Endothelial cell (in vitro differentiated cells): ENCODE measurements at regions not wholly inside any gene's neighbourhood (a gene's known extent, or its start where the extent isn't known, plus 50 kb on each side); places are given as distances from the start of the nearest gene placed in this dataset.

Source experiments
- DNase-seq: peaks from one replicate; pipeline ENCODE4 v3.0.0; 2021; ENCODE audit warnings: low spot score
- H3K27ac Mint-ChIP-seq: one replicate; pipeline ENCODE4 v1.8.0; 2021; ENCODE audit warnings: mixed read lengths, inconsistent platforms; ENCODE audit not compliant: unreplicated experiment
- H3K27me3 Mint-ChIP-seq: one replicate; pipeline ENCODE4 v1.8.0; 2021; ENCODE audit warnings: mild to moderate bottlenecking, moderate library complexity, mixed read lengths, inconsistent platforms; ENCODE audit not compliant: unreplicated experiment
- H3K36me3 Mint-ChIP-seq: one replicate; pipeline ENCODE4 v1.8.0; 2021; ENCODE audit warnings: mild to moderate bottlenecking, low read depth, mixed read lengths, inconsistent platforms; ENCODE audit not compliant: unreplicated experiment
- H3K4me1 Mint-ChIP-seq: one replicate; pipeline ENCODE4 v1.8.0; 2021; ENCODE audit warnings: mild to moderate bottlenecking, mixed read lengths, inconsistent platforms; ENCODE audit not compliant: unreplicated experiment
- H3K4me3 Mint-ChIP-seq: one replicate; pipeline ENCODE4 v1.8.0; 2021; ENCODE audit warnings: mild to moderate bottlenecking, mixed read lengths, inconsistent platforms; ENCODE audit not compliant: unreplicated experiment
- H3K9me3 Mint-ChIP-seq: one replicate; pipeline ENCODE4 v1.8.0; 2021; ENCODE audit warnings: mixed read lengths, inconsistent platforms; ENCODE audit not compliant: unreplicated experiment
- TF ChIP-seq, protein P1 (sequence below): fragments of 200-600 bp; sonication (generic); IDR thresholded peaks from one replicate; pipeline ENCODE4 v1.5.0; 2021; ENCODE audit warnings: antibody characterized with exemption; ENCODE audit not compliant: unreplicated experiment

DNA sequence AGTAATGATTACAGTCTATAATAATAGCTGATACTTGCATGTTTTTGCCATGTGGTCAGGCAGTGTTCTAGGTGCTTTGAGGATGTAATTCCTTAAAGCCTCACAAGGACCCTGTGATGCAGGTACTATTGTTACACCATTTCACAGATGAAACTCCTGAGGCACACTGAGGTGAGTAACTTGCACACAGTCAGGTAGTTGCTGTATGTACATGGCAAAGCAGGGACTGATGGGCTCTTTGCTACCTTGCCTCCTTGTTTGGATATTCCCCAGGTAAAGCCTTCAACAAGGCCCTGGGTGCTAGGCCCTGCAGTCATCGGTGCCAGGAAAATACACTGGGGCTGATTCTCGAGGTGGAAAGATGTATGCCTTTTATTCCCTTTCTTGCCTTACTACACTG lies 317.5 kb downstream of the CXCL12 start:
- Mint-ChIP-seq H3K4me3 (no peak overlapping the region), H3K27me3 (peaks cover 4% of the 10 kb centered on the region), H3K9me3 (no peaks in the 10 kb centered on the region), H3K4me1 (no peaks in the 10 kb centered on the region), H3K27ac (no peak overlapping the region), H3K36me3 (no peaks in the 10 kb centered on the region)
- no peak for DNase-seq
- TF ChIP-seq, protein P1, sequence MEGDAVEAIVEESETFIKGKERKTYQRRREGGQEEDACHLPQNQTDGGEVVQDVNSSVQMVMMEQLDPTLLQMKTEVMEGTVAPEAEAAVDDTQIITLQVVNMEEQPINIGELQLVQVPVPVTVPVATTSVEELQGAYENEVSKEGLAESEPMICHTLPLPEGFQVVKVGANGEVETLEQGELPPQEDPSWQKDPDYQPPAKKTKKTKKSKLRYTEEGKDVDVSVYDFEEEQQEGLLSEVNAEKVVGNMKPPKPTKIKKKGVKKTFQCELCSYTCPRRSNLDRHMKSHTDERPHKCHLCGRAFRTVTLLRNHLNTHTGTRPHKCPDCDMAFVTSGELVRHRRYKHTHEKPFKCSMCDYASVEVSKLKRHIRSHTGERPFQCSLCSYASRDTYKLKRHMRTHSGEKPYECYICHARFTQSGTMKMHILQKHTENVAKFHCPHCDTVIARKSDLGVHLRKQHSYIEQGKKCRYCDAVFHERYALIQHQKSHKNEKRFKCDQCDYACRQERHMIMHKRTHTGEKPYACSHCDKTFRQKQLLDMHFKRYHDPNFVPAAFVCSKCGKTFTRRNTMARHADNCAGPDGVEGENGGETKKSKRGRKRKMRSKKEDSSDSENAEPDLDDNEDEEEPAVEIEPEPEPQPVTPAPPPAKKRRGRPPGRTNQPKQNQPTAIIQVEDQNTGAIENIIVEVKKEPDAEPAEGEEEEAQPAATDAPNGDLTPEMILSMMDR, result no peak

DNA sequence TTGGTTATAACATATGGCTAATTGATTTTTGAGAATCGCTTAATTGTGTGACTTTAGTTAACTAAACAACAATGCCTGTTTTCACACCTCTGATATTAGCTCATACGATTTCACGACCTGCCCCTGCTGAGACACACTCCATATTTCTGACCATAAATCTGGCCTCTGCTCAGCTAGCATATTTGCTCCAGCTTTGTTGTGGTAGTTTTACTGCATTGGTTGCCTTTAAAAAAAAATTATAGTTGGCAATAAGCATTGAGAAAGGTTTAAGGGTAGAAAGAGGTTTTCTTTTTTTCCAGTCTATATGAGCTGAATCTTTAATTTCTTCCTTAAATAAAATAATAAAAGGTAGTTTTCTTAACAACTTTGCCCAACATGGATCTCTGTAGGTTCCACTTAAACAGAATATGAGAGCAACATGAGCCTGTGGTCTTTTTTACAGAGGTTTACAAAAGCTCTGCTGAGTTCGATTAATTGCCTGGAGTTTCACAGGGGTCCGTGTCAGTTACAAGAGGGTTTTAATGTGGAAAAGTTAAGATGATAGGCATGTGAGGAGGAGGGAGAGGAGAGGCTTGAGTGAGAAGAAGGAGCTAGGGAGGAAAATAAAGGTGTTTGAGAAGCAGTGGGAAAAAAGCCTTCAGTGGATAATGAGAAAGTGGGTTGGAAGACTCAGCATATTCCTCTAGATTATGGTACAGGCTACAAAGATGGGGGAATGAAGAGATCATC lies 318.2 kb downstream of the CXCL12 start:
- no peak overlapping the region for H3K4me3 Mint-ChIP-seq
- H3K4me1 Mint-ChIP-seq, result no peaks in the 10 kb centered on the region
- no peaks in the 10 kb centered on the region for H3K9me3 Mint-ChIP-seq
- no peak for DNase-seq
- no peaks in the 10 kb centered on the region for H3K36me3 Mint-ChIP-seq
- peaks cover 4% of the 10 kb centered on the region for H3K27me3 Mint-ChIP-seq
- TF ChIP-seq, protein P1, result no peak
- H3K27ac Mint-ChIP-seq, result no peak overlapping the region

DNA sequence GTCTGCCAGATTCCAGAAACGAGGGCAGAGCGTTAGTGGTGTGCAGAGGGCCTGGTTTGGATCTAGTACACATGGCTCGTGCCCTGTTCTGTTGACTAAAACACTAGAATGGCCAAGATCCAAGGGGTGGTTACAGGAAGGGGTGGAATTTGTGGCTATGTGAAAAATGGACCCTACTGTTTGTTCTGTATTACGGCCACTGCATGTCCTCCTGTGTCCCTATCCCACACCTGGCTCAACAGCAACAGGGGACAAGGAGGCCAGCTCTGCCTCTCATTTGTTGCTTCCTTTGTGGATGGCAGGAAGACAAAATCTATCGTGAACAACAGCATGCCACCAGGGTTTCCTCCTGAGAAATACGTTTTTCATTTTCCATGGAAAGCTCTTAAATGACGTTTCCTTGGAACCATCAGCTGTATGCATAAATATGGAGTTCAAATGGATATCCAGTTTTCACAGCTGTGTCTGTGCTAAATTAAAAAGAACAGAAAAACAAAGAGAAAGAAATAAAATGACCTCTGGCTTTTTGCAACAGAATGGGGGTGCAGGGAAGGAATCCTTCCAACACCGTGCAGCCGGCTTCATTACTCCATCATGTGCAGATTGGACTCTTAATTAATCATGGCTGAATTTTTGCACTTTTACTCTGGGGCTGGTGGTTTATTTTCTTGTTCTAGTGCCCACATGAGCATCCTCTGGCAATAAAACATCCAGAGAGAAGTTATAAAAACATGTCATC lies 318.9 kb downstream of the CXCL12 start:
- TF ChIP-seq, protein P1, result no peak
- Mint-ChIP-seq H3K27me3 (peaks cover 4% of the 10 kb centered on the region), H3K27ac (no peak overlapping the region), H3K4me3 (no peak overlapping the region), H3K9me3 (no peaks in the 10 kb centered on the region), H3K36me3 (no peaks in the 10 kb centered on the region), H3K4me1 (no peaks in the 10 kb centered on the region)
- no peak for DNase-seq

DNA sequence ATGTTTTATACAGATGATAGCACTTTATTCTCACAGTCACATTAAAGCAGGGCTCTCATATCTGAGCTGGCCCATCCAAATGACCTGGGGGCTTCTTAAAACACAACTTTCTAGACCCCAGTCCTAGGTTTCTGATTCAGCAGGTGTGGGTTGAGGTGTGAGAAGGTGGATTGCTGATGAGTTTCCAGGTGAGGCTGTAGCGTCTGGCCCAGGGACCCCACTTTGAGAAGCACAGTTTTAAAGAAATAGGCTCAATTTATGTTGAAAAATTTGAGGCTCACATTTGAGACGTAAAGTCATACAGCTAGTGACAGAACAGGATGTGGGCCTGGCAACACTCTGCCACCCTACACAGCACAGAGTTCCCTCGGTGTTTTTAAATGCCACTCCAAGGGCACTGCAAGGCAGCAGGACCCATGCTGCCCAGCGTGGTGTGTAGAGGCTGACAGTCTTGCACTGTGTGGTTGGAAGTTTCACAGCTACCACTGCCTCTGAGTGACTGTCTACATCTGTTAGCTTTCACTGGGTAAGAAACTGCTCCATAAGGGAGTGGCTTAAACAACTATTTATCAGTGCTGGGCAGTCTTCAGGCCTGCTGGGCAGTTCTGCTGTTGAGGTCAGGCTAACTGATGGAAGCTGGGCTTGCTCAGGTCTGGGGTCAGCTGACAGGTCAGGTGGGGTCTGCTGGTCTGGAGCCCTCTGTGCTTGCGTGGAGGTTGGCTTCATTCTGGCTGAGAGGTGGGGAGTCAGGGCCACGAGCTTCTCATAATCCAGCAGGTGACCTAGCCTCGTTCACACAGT lies 319.7 kb downstream of the CXCL12 start:
- TF ChIP-seq, protein P1, result no peak

More for the DNA sequence above, 319.7 kb downstream of the CXCL12 start:
- H3K9me3 Mint-ChIP-seq, result no peaks in the 10 kb centered on the region
- peaks cover 4% of the 10 kb centered on the region for H3K27me3 Mint-ChIP-seq
- no peak for DNase-seq
- no peaks in the 10 kb centered on the region for H3K4me1 Mint-ChIP-seq
- H3K36me3 Mint-ChIP-seq, result no peaks in the 10 kb centered on the region
- no peak overlapping the region for H3K4me3 Mint-ChIP-seq
- no peak overlapping the region for H3K27ac Mint-ChIP-seq
